ENCODE measurements at regions not wholly inside any gene's neighbourhood (a gene's known extent, or its start where the extent isn't known, plus 50 kb on each side); places are given as distances from the start of the nearest gene placed in this dataset.

DNA sequence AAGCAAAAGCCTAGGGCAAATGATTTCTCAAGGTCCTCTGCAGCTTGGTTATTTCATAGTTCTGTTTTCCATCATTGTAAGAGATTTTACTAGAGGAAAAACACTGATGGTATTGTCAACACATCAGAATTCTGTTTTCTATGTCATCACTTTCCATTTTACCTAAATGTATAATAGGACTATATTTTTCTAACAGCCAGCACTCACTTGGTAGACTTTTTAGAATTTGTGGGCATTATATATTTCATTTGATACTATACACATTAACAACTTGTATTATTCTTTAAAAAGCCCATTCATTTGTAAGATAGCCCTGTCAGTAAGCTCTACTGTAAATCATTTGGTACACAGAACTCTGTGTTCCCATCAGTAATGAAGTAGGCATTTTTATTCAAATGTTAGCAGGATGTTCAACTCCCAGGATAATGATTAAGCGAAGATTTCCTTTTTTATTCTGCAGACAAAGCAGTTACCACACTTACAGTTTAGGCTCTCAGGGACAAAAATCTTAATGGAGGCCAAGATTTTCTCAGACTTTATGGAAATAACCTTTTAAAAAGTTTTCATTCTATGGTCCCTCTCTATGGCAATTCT, 143.6 kb upstream of the TEX13C start (continued):
- TF ChIP-seq RNF2 (IDR thresholded peaks at IDR 0.05; ENCODE audit: borderline replicate concordance, low read depth, low read length, missing control alignments, poor library complexity, severe bottlenecking) (no peak), FOSL1 (IDR thresholded peaks at IDR 0.05; ENCODE audit: insufficient read depth, low read depth, low read length) (no peak), ZNF274 (IDR thresholded peaks at IDR 0.05; ENCODE audit: borderline replicate concordance, extremely low read depth, low read length) (no peak), RXRA (IDR thresholded peaks at IDR 0.05; ENCODE audit: insufficient read depth, low read depth, low read length) (no peak)

All from H1 (cell line).